ENCODE measurements at regions not wholly inside any gene's neighbourhood (a gene's known extent, or its start where the extent isn't known, plus 50 kb on each side); places are given as distances from the start of the nearest gene placed in this dataset.

DNA sequence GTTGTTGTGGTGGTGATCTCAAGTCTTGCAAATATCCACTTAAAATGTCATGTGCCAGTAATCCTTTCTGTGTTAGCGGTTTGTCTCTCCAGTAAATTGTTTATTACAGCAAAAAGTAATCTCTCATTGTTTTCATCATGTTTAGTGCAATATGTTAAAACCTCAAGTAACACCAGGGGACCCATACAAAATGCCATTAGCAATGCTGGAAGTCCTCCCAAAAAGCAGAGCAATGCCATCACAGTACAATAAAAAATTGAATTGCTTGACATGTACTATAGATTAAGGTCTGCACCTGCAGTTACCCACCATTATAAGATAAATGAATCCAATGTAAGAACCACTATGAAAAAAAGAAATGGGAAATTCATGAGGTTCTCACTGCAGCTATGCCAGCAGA, 1606.5 kb downstream of the BRINP3 start:
- TF ChIP-seq, protein P1, sequence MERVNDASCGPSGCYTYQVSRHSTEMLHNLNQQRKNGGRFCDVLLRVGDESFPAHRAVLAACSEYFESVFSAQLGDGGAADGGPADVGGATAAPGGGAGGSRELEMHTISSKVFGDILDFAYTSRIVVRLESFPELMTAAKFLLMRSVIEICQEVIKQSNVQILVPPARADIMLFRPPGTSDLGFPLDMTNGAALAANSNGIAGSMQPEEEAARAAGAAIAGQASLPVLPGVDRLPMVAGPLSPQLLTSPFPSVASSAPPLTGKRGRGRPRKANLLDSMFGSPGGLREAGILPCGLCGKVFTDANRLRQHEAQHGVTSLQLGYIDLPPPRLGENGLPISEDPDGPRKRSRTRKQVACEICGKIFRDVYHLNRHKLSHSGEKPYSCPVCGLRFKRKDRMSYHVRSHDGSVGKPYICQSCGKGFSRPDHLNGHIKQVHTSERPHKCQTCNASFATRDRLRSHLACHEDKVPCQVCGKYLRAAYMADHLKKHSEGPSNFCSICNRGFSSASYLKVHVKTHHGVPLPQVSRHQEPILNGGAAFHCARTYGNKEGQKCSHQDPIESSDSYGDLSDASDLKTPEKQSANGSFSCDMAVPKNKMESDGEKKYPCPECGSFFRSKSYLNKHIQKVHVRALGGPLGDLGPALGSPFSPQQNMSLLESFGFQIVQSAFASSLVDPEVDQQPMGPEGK (CRISPR knock-in tag; IDR thresholded peaks at IDR 0.05; ENCODE audit: borderline replicate concordance): no peak
- no peak for TF ChIP-seq ZC3H10 (CRISPR knock-in tag; IDR thresholded peaks at IDR 0.05)
- TF ChIP-seq ISL1 (CRISPR knock-in tag; IDR thresholded peaks at IDR 0.05): no peak
- TF ChIP-seq CSDC2 (CRISPR knock-in tag; IDR thresholded peaks at IDR 0.05): no peak

Data from SK-N-SH treated with all-trans-retinoic acid at 6 μM for 48 hours (cell line).